ENCODE measurements at regions not wholly inside any gene's neighbourhood (a gene's known extent, or its start where the extent isn't known, plus 50 kb on each side); places are given as distances from the start of the nearest gene placed in this dataset.
A peak's percentile ranks its signal among the peaks of the same experiment; 100 is the strongest.

DNA sequence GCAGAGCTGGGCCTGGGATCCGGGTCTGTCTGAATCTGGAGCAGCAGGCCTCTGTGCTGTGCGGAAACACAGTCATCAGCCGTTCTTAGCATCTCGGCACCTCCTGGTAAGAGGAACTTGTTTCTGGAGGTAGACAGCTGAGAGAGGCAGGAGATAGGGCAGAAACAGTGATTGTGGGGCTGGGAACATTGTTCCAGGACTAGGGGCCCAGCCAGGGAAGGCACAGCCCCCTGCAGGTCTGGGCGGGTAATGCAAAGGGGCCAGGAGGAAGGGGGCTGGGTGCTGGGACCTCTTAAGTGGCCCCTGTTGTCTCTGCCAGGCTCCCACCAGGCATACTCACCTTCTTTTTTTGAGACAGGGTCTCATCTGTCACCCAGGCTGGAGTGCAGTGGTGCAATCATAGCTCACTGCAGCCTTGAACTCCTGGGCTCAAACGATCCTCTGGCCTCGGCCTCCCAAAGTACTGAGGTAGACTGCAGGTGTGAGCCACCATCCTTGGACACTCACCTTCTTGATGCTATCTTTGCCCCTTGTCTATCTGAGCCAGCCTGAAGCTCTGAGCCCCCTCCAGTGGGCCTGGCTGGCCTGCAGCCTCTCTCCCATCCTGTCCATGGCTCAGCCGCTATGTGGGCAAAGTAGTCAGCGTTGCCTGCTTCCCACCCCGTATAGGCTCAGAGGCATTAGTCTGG lies 134.3 kb upstream of the ZBTB40 start:
- POLR2A ChIA-PET (ENCODE audit: unreplicated experiment) = no interaction called here

DNA sequence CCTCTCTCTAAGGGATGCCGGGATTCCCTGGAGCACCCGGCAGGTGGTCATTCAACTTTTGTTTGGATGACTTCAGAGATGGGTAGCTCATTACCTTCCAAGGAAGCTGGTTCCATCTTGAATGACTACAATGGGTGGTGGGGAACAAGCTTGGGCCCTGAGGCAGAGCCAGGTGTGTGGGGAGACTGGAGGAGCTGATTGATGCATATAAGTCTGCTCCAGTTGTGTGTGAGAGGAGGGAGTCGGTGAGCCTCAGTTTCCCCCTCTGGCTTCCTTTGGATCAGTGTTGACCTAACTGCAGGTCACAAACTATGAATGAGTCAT lies 133.8 kb upstream of the ZBTB40 start:
- Histone ChIP-seq H3K27me3 (ENCODE audit: insufficient read depth, low read depth) (no peaks in the 10 kb centered on the region), H3K4me3 (no peak overlapping the region), H2AFZ (no peak overlapping the region), H3K4me2 (no peak overlapping the region), H3K27ac (no peak overlapping the region), H3K36me3 (ENCODE audit: low read depth) (no peaks in the 10 kb centered on the region), H3K79me2 (ENCODE audit: low read depth) (no peaks in the 10 kb centered on the region), H4K20me1 (ENCODE audit: insufficient read depth) (no peaks in the 10 kb centered on the region), H3K4me1 (replicated peaks; ENCODE audit: insufficient read depth) (no peaks in the 10 kb centered on the region), H3K9me2 (ENCODE audit: insufficient read depth) (no peaks in the 10 kb centered on the region), H3K9me3 (ENCODE audit: insufficient read depth, low read depth) (no peaks in the 10 kb centered on the region), H3F3A (ENCODE audit: insufficient read depth, low read depth) (no peaks in the 10 kb centered on the region)
- ChIA-PET CTCF (no interaction called here), POLR2A (ENCODE audit: unreplicated experiment) (no interaction called here)
- TF ChIP-seq, protein P1, sequence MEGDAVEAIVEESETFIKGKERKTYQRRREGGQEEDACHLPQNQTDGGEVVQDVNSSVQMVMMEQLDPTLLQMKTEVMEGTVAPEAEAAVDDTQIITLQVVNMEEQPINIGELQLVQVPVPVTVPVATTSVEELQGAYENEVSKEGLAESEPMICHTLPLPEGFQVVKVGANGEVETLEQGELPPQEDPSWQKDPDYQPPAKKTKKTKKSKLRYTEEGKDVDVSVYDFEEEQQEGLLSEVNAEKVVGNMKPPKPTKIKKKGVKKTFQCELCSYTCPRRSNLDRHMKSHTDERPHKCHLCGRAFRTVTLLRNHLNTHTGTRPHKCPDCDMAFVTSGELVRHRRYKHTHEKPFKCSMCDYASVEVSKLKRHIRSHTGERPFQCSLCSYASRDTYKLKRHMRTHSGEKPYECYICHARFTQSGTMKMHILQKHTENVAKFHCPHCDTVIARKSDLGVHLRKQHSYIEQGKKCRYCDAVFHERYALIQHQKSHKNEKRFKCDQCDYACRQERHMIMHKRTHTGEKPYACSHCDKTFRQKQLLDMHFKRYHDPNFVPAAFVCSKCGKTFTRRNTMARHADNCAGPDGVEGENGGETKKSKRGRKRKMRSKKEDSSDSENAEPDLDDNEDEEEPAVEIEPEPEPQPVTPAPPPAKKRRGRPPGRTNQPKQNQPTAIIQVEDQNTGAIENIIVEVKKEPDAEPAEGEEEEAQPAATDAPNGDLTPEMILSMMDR (conservative IDR thresholded peaks at IDR 0.05) = no peak
- no peak for TF ChIP-seq EZH2 (IDR thresholded peaks at IDR 0.05; ENCODE audit: low read depth)
- intact Hi-C loops (cut with micrococcal nuclease; ENCODE audit: unreplicated experiment) = no loop called here
- DNase-seq = no peak
- BruUV-seq (replicated peaks) = no TSS peak

More for the DNA sequence above, 134.3 kb upstream of the ZBTB40 start:
- DNase-seq = peak in 1 of 2 experiments; percentile 21
- no peaks in the 10 kb centered on the region for H3K9me3 ChIP-seq (ENCODE audit: insufficient read depth, low read depth)
- H3K79me2 ChIP-seq (ENCODE audit: low read depth) = no peaks in the 10 kb centered on the region
- no peaks in the 10 kb centered on the region for H3K4me1 ChIP-seq (replicated peaks; ENCODE audit: insufficient read depth)
- CTCF ChIA-PET = no interaction called here
- no peak overlapping the region for H2AFZ ChIP-seq
- TF ChIP-seq, protein P1 (conservative IDR thresholded peaks at IDR 0.05) = peak; percentile 70
- no peak for TF ChIP-seq EZH2 (IDR thresholded peaks at IDR 0.05; ENCODE audit: low read depth)
- H3K27me3 ChIP-seq (ENCODE audit: insufficient read depth, low read depth) = no peaks in the 10 kb centered on the region
- no peaks in the 10 kb centered on the region for H4K20me1 ChIP-seq (ENCODE audit: insufficient read depth)
- no peak overlapping the region for H3K4me3 ChIP-seq
- no peak overlapping the region for H3K4me2 ChIP-seq
- H3F3A ChIP-seq (ENCODE audit: insufficient read depth, low read depth) = no peaks in the 10 kb centered on the region
- H3K27ac ChIP-seq = no peak overlapping the region
- H3K9me2 ChIP-seq (ENCODE audit: insufficient read depth) = no peaks in the 10 kb centered on the region
- intact Hi-C loops (cut with micrococcal nuclease; ENCODE audit: unreplicated experiment) = no loop called here
- no TSS peak for BruUV-seq (replicated peaks)
- H3K36me3 ChIP-seq (ENCODE audit: low read depth) = no peaks in the 10 kb centered on the region

- CTCF ChIA-PET = no interaction called here
Measured at GRCh38 chr1:22318279-22318981, 133.2 kb upstream of the ZBTB40 start.

More at GRCh38 chr1:22318279-22318981, 133.2 kb upstream of the ZBTB40 start:
- Histone ChIP-seq H3K27me3 (ENCODE audit: insufficient read depth, low read depth) (no peaks in the 10 kb centered on the region), H3K36me3 (ENCODE audit: low read depth) (no peaks in the 10 kb centered on the region), H4K20me1 (ENCODE audit: insufficient read depth) (no peaks in the 10 kb centered on the region), H3K4me2 (no peak overlapping the region), H3K9me3 (ENCODE audit: insufficient read depth, low read depth) (no peaks in the 10 kb centered on the region), H3F3A (ENCODE audit: insufficient read depth, low read depth) (no peaks in the 10 kb centered on the region), H3K4me1 (replicated peaks; ENCODE audit: insufficient read depth) (no peaks in the 10 kb centered on the region), H3K27ac (no peak overlapping the region), H3K4me3 (no peak overlapping the region), H3K9me2 (ENCODE audit: insufficient read depth) (no peaks in the 10 kb centered on the region), H2AFZ (no peak overlapping the region), H3K79me2 (ENCODE audit: low read depth) (no peaks in the 10 kb centered on the region)
- BruUV-seq (replicated peaks) = no TSS peak
- POLR2A ChIA-PET (ENCODE audit: unreplicated experiment) = no interaction called here
- DNase-seq = no peak
- intact Hi-C loops (cut with micrococcal nuclease; ENCODE audit: unreplicated experiment) = no loop called here
- no peak for TF ChIP-seq EZH2 (IDR thresholded peaks at IDR 0.05; ENCODE audit: low read depth)
- TF ChIP-seq, protein P1 (conservative IDR thresholded peaks at IDR 0.05) = no peak

All from PC-9 (cell line).